ENCODE measurements at regions not wholly inside any gene's neighbourhood (a gene's known extent, or its start where the extent isn't known, plus 50 kb on each side); places are given as distances from the start of the nearest gene placed in this dataset.

DNA sequence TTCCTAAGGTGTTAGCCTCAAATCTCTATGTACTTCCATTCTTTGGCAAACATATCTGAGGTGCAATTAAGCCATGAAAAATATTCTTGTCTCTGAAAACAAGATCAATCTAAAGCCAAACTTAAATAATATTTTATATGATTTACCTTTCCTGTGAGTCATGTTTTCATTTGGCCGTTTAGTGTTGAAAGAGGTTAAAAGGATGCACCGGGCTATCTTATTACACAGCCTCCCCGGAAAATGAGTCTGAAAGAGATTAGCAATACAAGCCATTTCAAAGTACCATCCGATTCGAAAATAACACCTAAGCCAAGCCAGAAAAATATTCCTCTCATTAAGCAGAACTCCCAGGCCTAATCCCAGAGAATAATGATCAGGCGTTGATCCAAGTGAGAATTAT is 161.5 kb upstream of the EPHA5 start:
- TF ChIP-seq, protein P1, sequence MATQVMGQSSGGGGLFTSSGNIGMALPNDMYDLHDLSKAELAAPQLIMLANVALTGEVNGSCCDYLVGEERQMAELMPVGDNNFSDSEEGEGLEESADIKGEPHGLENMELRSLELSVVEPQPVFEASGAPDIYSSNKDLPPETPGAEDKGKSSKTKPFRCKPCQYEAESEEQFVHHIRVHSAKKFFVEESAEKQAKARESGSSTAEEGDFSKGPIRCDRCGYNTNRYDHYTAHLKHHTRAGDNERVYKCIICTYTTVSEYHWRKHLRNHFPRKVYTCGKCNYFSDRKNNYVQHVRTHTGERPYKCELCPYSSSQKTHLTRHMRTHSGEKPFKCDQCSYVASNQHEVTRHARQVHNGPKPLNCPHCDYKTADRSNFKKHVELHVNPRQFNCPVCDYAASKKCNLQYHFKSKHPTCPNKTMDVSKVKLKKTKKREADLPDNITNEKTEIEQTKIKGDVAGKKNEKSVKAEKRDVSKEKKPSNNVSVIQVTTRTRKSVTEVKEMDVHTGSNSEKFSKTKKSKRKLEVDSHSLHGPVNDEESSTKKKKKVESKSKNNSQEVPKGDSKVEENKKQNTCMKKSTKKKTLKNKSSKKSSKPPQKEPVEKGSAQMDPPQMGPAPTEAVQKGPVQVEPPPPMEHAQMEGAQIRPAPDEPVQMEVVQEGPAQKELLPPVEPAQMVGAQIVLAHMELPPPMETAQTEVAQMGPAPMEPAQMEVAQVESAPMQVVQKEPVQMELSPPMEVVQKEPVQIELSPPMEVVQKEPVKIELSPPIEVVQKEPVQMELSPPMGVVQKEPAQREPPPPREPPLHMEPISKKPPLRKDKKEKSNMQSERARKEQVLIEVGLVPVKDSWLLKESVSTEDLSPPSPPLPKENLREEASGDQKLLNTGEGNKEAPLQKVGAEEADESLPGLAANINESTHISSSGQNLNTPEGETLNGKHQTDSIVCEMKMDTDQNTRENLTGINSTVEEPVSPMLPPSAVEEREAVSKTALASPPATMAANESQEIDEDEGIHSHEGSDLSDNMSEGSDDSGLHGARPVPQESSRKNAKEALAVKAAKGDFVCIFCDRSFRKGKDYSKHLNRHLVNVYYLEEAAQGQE (IDR thresholded peaks at IDR 0.05; ENCODE audit: insufficient replicate concordance, low read depth), result no peak
- TF ChIP-seq CTCF (IDR thresholded peaks at IDR 0.05; ENCODE audit: insufficient read depth, low read length), result no peak
- TF ChIP-seq POLR2AphosphoS5 (IDR thresholded peaks at IDR 0.05; ENCODE audit: low read depth), result no peak
- no peak for TF ChIP-seq SPI1 (IDR thresholded peaks at IDR 0.05; ENCODE audit: borderline replicate concordance, low read depth)
- no peak for TF ChIP-seq GABPA (IDR thresholded peaks at IDR 0.05; ENCODE audit: low read depth)

Measured in HL-60 (cell line).